GM20000 (cell line): ENCODE measurements at regions not wholly inside any gene's neighbourhood (a gene's known extent, or its start where the extent isn't known, plus 50 kb on each side); places are given as distances from the start of the nearest gene placed in this dataset.

Experiments used
- DNase-seq: peaks from one replicate; pipeline ENCODE4 v3.0.0; 2012; ENCODE audit warnings: low spot score
- TF ChIP-seq, protein P1 (sequence below): IDR thresholded peaks from 2 replicates; pipeline ENCODE4 v1.5.1; 2012; ENCODE audit warnings: mild to moderate bottlenecking, control low read depth; ENCODE audit errors: extremely low read depth, missing control alignments

DNA sequence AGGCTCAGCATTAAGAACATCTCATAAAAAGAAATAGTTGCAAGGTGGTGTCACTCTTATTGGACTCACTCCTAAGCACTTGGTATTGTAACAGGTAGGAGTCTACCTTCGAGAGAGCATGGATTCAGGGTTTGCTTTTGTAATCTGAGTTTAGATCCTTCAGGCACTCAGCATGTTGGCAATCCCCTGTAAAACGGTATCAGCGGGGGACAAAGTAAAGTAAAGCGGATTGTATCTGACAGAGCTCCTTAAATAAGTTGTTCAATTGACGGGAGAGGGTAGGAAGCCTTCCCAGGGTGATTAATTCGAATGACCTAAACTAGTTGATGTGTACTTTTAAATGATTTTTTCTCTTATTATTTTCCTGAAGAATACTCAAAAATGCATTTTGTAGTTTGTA is 869.8 kb upstream of the EPHA7 start:
- TF ChIP-seq, protein P1, sequence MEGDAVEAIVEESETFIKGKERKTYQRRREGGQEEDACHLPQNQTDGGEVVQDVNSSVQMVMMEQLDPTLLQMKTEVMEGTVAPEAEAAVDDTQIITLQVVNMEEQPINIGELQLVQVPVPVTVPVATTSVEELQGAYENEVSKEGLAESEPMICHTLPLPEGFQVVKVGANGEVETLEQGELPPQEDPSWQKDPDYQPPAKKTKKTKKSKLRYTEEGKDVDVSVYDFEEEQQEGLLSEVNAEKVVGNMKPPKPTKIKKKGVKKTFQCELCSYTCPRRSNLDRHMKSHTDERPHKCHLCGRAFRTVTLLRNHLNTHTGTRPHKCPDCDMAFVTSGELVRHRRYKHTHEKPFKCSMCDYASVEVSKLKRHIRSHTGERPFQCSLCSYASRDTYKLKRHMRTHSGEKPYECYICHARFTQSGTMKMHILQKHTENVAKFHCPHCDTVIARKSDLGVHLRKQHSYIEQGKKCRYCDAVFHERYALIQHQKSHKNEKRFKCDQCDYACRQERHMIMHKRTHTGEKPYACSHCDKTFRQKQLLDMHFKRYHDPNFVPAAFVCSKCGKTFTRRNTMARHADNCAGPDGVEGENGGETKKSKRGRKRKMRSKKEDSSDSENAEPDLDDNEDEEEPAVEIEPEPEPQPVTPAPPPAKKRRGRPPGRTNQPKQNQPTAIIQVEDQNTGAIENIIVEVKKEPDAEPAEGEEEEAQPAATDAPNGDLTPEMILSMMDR = no peak
- no peak for DNase-seq

GRCh38 chr6:94278146-94278545 is 858.8 kb upstream of the EPHA7 start:
- DNase-seq = no peak
- TF ChIP-seq, protein P1 = no peak

DNA sequence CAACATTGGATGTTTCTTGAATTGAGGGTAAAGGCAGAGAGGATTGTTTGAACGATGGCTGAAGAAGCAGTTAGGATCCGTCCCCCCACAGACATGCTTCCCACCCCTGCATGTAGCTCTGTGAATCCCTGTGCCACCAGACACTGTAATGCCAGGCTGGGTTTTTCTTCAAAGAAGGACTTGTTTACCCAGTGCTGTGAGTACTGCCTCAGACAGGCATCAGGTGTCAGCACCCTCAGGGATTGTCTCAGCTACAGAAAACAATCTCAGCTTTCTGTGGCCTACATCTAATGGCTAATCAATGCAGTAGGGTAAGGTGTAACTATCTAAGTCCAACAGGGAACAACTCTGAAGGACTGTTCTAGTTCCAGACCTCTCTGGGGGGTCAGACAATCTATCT is 853.0 kb upstream of the EPHA7 start:
- TF ChIP-seq, protein P1 = no peak
- DNase-seq = no peak

DNA sequence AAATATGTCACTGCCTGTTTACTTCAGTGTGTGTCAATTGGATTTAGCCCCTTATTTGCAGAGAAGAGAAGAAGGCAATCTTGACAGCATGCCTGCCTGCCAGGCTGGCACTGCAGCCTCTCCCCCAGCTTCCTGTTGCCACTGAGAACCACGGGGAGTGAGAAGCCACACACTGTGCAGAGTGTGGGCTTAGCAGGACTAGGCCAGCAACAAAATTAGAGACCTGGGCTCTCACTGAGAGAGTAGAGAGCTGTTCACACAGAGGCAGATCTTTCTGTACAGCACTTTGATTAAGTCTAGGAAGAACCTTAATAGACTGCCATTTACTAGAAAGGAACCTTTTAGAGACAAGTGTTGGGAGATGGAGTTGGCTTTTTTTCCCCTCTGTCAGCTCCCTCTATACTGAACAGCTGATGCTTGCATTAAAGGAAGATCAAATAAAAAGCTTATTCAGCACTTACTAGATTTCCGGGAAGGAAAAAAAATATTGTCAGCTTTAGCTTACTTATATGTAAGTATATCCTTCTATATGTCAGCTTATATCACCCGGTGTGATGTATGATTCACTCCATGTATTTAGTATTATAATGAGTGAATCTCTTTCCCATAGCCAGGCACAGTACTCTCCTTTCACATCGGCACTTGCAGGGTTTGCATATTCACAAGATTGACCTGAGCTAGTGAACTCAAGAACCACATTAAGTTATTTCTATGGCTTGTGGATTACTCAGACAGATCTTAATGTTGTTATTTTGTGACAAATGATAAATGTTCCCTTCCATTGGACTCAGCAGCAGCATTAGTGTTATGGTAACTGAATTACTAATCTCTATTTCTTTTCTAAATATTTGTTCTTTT is 851.0 kb upstream of the EPHA7 start:
- DNase-seq = no peak
- TF ChIP-seq, protein P1 = no peak

DNA sequence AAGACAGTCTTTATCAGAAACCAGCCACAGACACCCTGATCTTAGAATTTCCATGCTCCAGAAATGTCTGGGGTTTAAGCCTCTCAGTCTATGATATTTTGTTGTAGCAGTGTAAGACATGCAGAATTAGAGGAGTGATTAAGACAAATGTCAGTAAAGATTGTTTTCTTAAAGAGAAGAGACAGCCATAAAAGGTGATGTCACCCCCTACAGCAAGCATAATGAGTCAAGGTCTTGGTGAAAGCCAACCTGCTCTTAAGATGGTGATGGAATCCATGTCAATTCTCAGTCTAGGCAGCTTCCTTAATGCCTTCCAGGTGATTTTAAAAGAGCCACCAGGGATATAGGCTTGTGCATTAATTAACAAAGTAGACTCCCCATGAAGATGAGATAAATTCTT is 849.9 kb upstream of the EPHA7 start:
- DNase-seq = no peak
- TF ChIP-seq, protein P1 = no peak

DNA sequence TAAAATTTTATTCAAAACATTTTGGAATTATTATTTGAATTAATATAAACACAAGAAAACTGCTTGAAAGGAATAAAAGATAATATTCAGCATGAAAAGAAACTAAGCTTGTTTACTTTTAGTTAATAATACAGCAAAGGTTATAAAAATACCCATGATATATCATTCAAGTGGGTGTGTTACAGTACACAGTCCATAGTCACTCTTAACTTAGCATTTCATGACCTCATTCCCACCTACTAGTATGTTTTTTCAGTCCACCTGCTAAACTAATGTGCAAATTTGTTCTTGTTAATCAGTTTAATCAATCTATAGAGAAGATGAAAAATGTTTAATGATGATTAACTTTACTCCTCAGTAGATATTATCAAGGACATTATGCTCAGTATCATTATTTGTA is 841.4 kb upstream of the EPHA7 start:
- DNase-seq = no peak
- TF ChIP-seq, protein P1 = no peak

- DNase-seq = no peak
- TF ChIP-seq, protein P1 = no peak
These were observed 835.3 kb upstream of the EPHA7 start for GRCh38 chr6:94254689-94255088.
